NCI-H1105 treated with DMSO at 0.1 percent for 48 hours (cell line): ENCODE measurements at regions not wholly inside any gene's neighbourhood (a gene's known extent, or its start where the extent isn't known, plus 50 kb on each side); places are given as distances from the start of the nearest gene placed in this dataset.

ENCODE experiments used
- DNase-seq: peaks from one replicate; lab custom pipeline; 2025; lab: John Stamatoyannopoulos, UW

- DNase-seq: no peak
Measured at GRCh38 chr2:7289697-7290096, 372.5 kb downstream of the RNF144A start.

- DNase-seq: no peak
Measured at GRCh38 chr2:7292154-7292691, 375.0 kb downstream of the RNF144A start.

GRCh38 chr2:7309582-7309981, 392.4 kb downstream of the RNF144A start:
- DNase-seq: no peak

GRCh38 chr2:7324706-7325105, 407.5 kb downstream of the RNF144A start:
- no peak for DNase-seq

GRCh38 chr2:7325186-7325585, 408.0 kb downstream of the RNF144A start:
- no peak for DNase-seq

- no peak for DNase-seq
Measured at GRCh38 chr2:7329465-7329864, 412.3 kb downstream of the RNF144A start.

GRCh38 chr2:7333189-7333765, 416.1 kb downstream of the RNF144A start:
- no peak for DNase-seq

GRCh38 chr2:7333960-7334493, 416.8 kb downstream of the RNF144A start:
- DNase-seq: no peak

- DNase-seq: no peak
Measured at GRCh38 chr2:7338961-7339360, 421.7 kb downstream of the RNF144A start.

GRCh38 chr2:7346336-7346735, 429.1 kb downstream of the RNF144A start:
- DNase-seq: no peak

- DNase-seq: no peak
Measured at GRCh38 chr2:7348761-7349160, 431.5 kb downstream of the RNF144A start.

GRCh38 chr2:7352191-7352590, 435.0 kb downstream of the RNF144A start:
- DNase-seq: no peak

- no peak for DNase-seq
Measured at GRCh38 chr2:7353571-7353970, 436.4 kb downstream of the RNF144A start.

- no peak for DNase-seq
Measured at GRCh38 chr2:7355781-7356180, 438.6 kb downstream of the RNF144A start.

- DNase-seq: no peak
Measured at GRCh38 chr2:7356909-7357584, 439.8 kb downstream of the RNF144A start.

GRCh38 chr2:7357993-7358392, 440.8 kb downstream of the RNF144A start:
- no peak for DNase-seq

- DNase-seq: no peak
Measured at GRCh38 chr2:7358865-7359447, 441.7 kb downstream of the RNF144A start.

GRCh38 chr2:7363906-7364305, 446.7 kb downstream of the RNF144A start:
- DNase-seq: no peak

GRCh38 chr2:7368211-7368610, 451.0 kb downstream of the RNF144A start:
- no peak for DNase-seq

GRCh38 chr2:7373156-7373555, 455.9 kb downstream of the RNF144A start:
- DNase-seq: no peak

GRCh38 chr2:7375901-7376300, 458.7 kb downstream of the RNF144A start:
- no peak for DNase-seq

- peak; percentile 36 for DNase-seq
Measured at GRCh38 chr2:7377916-7378569, 460.8 kb downstream of the RNF144A start.

GRCh38 chr2:7378591-7378990, 461.4 kb downstream of the RNF144A start:
- no peak for DNase-seq
